HuH-7 (cell line): ENCODE measurements at regions not wholly inside any gene's neighbourhood (a gene's known extent, or its start where the extent isn't known, plus 50 kb on each side); places are given as distances from the start of the nearest gene placed in this dataset.

ENCODE experiments used
- DNase-seq: peaks from one replicate; pipeline ENCODE4 v3.0.0; 2011; ENCODE audit warnings: low spot score

DNA sequence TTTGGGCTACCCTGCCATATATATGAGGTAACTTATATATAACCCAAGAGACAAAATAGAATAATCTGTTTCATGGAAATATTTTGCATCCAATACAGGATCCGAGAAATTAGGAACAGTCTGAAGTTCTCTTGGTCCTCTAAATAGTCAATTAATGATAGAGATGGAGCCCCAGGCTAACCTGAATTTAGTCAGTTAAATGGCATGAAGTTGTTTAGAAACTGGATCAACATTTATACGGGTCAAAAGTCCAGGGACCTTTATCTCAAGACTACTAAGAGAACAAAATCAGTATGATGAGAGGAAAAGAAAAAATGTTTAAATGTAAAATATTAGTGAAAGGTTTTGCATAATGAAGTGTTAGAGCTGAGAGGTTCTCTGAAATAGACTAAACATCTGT, 303.3 kb upstream of the ACTBL2 start:
- DNase-seq = no peak

DNA sequence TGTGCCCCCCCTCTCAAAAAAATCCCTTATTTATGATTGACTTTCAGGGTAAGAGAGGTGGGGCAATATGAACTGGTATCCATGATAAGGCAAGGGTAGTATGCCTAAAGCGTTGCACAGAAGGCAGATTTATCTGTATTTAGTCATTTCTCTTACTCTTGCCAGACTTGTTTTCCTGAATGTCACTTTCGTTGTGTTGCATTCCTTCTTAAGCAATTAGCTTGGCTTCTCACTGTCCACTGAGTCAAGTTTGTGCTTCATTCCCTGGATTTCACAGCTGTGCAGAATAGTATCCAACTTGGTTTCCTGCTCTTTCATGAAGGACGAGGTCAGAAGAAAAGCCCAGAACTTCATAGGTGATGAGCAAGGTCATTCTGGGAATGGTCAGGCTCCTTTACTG, 301.5 kb upstream of the ACTBL2 start:
- no peak for DNase-seq

- DNase-seq = no peak
Measured at GRCh38 chr5:57783693-57784092, 301.1 kb upstream of the ACTBL2 start.

- DNase-seq = no peak
Measured at GRCh38 chr5:57780961-57781325, 298.3 kb upstream of the ACTBL2 start.

- DNase-seq = no peak
Measured at GRCh38 chr5:57780306-57780960, 297.8 kb upstream of the ACTBL2 start.

DNA sequence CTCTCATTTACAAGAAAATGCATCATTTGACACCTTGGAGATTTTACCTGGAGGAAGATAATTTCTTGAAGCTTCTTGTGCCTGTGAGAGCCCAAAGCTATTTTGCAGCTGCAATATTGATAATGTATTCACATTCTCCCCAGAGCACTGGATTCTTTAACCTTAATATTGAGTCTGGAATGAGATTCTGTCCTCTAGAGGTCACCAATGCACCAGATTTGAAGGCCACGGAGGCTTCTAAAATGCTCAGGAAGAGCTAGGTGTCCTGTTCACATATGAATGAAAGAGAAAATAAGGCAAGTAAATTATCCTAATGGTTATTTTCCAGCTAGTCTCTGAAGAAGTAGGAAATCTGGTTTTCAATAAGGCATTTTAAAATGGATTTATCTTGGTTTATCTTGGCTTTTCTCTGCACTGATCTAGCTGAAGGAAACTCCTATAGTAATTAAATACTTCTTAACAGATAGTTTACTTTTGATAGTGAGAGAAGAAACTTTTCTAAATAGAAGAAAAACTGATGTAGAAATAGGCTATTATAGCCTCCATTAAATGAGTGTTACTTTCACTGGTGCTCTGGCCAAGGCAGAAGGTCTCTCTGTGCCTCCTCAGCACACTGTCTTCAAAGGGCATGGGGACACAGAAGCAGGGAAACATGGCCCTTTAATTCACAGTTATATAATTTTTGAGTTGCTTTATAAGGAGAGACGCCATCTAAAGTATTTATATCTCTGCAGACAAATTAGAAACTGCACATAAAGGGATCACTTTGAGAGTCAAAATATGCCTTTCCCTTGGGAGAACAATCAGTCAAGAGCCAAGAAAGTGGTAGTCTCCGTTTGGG, 297.0 kb upstream of the ACTBL2 start:
- DNase-seq = no peak

DNA sequence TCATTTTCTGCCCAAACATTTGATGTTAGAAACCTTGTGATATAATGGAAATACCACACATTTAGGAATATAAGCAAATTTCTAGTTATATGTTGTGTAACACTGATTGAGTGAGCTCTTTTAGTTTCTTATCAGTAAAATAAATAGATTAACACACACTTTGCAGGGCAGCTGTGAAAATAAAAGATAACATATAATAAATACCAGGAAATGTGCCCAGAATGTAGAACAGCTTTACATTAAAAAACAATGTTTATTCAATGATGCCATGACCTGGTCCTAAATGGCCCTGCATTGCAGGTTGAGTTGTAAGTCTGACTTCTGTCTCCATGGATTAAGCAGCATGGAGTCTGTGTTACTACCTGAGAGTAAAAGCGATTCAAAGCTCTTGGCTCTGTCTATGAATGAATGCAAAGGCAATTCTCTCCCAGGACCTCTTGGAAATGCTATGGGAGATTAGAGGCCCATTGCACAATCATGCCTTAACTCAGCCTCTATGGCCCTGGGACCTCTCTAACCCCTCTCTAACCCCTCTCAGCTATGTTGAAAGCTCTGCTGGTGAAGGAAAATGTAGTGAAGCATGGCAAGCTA, 296.0 kb upstream of the ACTBL2 start:
- DNase-seq = no peak

GRCh38 chr5:57777174-57777581, 294.6 kb upstream of the ACTBL2 start:
- DNase-seq = no peak

DNA sequence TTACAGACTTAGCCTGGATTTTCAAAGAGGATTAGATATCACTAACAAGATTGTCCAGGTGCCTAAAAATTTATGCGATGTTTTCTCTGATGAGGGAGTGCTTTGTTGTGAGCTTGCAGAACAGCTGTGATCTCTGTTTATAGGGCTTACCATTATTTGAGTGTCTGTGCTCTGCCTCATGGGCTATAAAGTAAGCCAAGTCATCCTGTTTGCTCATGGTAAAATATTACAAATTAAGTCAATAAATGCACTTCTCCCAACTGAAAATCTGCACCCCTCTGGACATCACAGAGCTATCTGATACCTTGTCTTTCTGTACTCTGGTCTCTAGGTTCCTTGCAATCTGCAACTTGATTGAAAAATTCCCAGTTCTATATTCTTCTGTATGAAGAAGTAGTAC, 293.4 kb upstream of the ACTBL2 start:
- DNase-seq = no peak

- no peak for DNase-seq
Measured at GRCh38 chr5:57774439-57774838, 291.8 kb upstream of the ACTBL2 start.

GRCh38 chr5:57772512-57772911, 289.9 kb upstream of the ACTBL2 start:
- DNase-seq = no peak

DNA sequence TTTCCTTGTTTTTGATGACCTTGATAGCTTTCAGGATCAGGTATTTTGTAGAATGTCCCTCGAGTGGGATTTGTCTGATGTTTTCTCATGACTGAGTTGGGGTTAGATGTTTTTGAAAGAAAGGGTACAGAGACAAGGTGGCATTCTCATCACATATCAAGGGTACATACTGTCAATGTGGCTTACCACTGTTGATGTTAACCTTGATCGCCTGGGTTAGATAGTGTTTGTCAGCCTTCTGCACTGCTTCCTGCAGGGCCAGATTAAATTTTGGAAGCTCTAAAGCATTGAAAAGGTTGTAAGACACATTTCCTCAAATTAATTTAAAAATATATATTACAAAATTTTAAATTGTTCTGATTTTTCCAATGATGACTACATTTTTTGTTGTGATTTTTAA, 287.4 kb upstream of the ACTBL2 start:
- no peak for DNase-seq

DNA sequence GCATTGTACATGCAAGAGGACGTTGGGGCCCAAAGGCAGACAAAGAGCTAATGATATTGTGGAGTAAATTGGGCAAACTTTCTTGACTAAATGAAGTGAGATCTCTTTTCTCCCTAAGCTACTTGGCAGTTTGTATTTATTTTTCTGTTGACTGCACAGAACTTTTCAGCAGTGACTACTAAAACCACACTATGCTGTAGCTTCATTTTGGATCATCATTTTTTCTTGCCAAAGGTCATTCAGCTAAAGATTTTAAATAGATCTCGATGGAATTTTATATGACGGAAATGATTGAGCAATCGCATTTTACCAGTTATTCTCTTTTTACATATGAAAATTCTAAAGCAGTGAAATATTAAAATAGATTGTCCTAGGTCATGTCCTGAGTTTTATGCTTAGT, 286.1 kb upstream of the ACTBL2 start:
- no peak for DNase-seq

GRCh38 chr5:57764479-57765089, 282.0 kb upstream of the ACTBL2 start:
- DNase-seq = no peak

DNA sequence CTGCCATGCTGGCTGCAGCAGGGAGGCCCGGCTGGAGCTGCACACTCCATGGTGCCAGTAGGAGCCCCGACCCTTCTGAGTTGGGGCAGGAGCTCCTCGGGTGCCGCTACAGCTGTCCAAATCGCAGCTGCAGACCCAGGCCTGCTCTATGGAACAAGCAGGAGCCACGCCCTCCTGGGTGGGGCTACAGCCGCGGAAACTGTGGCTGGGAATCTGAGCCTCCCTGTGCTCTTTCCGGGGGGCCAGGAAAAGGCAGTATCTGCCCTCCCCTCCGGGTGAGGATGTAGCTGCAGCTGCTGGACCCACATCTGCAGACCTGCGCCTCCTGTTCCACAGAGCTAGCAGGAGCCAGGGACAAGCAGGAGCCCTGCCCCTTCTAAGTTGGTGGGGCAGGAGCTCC, 278.9 kb upstream of the ACTBL2 start:
- DNase-seq = no peak

DNA sequence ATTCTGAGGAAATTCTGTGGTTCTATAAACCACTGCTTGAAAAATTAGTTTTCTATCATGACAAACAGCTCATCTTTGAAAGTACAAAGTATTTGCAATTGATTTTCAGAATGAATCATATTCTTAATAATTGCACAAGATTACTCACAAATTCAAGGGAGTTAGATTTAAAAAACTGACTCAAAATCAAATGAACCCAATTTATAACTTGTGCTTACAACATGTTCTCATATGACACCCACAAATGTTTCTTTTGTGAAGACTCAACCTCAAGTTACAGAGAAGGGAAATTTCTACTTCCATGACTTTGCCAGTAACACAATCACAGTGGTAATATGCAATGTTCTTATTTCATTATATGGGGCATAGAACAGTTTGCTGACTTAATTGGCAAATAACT, 272.0 kb upstream of the ACTBL2 start:
- no peak for DNase-seq

GRCh38 chr5:57753446-57753845, 270.8 kb upstream of the ACTBL2 start:
- no peak for DNase-seq

DNA sequence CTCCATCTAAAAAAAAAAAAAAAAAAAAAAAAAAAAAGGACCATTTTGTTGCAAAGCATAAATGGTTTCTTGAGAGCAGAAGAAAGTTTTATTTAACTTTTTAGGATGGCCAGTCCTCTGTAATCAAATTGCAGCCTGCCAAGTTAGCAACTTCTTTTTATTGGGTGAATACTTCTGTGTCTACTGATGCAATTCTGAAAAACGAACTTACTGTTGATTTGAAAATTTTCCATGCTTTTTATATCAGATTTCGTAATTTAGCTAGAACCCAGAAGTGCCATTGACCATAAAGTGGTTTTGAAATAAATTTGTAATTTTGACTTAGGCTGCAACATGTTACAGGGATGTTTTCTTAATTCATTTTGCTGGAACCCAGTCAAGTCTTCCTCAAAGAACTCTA, 269.1 kb upstream of the ACTBL2 start:
- no peak for DNase-seq

DNA sequence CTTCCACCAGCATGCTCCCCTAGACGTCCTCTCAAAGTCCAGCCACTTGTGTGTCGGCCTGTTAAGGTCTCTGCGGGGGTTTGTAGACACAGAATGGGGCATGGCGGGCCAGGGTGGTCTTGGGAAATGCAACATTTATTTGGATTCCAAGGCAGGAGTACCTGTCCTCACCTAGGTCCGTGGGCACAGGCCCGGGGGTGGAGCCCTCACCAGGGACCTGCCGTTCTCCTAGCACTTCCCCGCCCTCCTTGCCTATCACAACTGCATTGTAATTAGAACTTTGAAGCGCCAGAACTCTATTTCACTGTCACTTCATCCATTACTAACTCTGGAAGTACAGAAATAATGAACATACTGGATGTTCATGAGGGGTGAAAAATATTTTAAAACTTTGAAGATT, 268.3 kb upstream of the ACTBL2 start:
- no peak for DNase-seq

DNA sequence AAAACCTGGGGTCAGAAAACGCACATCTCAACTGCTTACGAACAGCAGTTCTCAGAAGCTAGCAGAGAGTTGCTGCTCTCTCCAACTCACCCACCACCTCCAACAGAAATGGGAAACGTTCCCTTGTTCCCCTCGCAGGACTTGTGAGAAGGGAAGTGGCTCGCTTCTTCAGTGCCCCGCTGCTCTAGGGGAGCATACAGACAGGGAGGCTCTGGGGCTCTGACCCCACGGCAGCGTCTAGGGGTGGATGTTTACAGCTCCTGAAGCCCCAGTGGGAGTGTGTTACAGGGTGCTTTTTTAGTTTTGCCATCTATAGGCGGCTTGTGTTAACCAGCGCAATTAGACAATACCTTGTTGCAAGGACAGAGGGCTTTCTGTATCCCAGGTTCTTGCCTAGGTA, 267.7 kb upstream of the ACTBL2 start:
- DNase-seq = no peak

GRCh38 chr5:57749396-57749795, 266.8 kb upstream of the ACTBL2 start:
- no peak for DNase-seq

DNA sequence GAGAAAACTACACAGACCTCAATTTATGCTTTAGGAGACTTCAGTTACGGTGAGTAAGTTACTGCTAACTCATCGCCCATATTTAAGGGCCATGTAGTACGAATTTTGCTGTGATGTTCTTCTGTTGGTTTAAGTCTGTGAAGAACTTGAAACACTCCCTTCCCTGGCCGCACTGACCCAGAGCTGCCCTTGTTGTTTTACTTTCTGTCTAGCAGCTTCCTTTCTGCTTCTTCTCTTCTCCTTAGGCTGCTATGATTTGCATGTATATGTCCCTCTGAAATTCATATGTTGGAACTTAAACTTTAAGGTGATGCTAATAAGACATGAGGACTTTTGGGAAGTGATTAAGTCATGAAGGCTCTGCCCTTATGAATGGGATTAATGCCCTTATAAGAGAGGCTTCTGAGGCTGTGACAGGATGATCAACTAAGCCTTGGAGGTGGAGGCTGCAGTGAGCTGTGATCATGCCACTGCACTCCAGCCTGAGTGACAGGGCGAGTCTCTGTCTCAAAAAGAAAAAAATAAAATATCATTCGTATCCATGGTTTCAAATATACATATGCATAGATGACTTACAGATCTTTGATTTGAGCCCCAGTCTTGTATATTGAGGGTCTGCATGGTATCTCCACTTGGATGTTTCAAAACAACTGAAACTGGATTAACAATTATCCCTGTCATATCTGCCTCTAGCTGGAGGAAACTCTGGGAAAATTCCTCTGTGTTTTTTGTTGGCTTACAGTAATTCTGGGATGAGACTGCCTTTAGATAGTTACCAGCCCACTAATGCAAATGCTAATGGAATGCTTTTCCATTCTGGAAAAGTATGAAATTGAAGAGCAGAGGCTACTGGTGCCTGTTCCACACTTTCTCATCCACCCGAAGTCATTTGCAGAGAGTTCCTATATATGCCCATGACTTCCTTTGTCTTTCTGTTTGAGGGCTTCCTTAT, 263.4 kb upstream of the ACTBL2 start:
- DNase-seq = no peak
